HPDE6-E6E7 (cell line): ENCODE measurements at regions not wholly inside any gene's neighbourhood (a gene's known extent, or its start where the extent isn't known, plus 50 kb on each side); places are given as distances from the start of the nearest gene placed in this dataset.
"Not testable (repeated sequence)": the region's sequence is repeated elsewhere in the genome, so short reads cannot be mapped to it uniquely, and the experiment has no call there.

Experiments used
- DNase-seq: peaks from one replicate; pipeline ENCODE4 v3.0.0; 2011; ENCODE audit warnings: missing footprints; ENCODE audit errors: extremely low spot score

DNA sequence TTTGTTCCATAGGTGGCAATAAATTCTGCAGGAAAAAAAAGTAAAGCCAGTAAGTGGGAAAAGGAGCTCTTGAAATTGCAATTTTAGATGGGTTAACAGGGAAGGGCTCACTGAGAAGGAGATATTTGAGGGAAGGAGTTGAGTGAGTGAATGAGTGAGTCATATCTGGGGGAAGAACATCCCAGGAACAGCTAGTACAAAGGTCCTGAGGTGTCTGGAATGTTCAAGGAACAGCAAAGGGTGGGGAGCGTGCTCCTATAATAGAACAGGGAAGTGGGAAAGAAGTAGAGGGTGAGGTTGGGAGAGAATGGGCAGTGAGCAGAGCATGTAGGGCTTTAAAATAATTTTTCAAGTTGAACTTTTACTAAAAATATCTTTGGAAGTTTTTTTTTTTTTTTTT is 68.0 kb upstream of the PSME4 start:
- DNase-seq: no peak

DNA sequence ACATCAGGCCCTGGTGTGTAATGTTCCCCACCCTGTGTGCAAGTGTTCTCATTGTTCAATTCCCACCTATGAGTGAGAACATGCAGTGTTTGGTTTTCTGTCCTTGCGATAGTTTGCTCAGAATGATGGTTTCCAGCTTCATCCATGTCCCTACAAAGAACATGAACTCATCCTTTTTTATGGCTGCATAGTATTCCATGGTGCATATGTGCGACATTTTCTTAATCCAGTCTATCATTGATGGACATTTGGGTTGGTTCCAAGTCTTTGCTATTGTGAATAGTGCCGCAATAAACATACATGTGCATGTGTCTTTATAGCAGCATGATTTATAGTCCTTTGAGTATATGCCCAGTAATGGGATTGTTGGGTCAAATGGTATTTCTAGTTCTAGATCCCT is 60.5 kb upstream of the PSME4 start:
- DNase-seq: not testable (repeated sequence)

DNA sequence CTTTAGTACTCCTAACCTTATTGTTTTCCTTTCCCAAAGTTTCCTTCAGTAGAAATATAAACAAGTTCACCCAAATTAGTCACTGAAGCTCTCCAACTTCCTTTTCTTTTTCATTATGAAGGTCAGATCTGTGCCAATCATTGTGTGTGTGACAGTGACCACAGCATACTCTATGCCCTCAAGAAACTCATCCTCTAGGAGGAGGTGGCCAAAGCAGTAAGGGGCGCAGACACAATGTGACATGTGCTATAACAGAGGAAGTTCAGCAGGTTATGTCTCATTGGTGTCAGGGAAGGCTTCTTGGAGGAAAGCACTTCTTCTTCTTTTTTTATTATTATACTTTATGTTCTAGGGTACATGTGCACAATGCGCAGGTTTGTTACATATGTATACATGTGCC is 60.0 kb upstream of the PSME4 start:
- DNase-seq: no peak

DNA sequence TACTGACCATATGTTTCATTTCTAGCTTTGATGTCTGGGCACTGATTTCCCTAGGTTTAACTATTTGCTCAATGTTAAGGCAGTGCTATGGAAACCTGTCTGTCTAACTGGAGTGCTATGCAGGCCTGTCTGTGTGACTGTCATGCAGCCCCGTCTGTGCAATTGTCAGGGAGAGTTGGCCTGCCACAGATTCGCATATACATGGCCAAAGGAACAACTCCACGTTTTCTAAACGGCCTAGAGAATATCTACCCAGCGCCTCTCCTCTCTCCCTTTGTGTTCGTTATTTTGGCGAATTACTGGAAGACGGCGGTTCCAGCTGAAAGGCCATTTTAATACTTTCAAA is 59.6 kb upstream of the PSME4 start:
- no peak for DNase-seq

GRCh38 chr2:54029721-54030395 is 59.1 kb upstream of the PSME4 start:
- DNase-seq: no peak

GRCh38 chr2:54025463-54026075 is 54.8 kb upstream of the PSME4 start:
- DNase-seq: not testable (repeated sequence)

GRCh38 chr2:54024576-54024975 is 53.8 kb upstream of the PSME4 start:
- no peak for DNase-seq

- DNase-seq: no peak
Observed at GRCh38 chr2:54021702-54022101, 50.9 kb upstream of the PSME4 start.

- DNase-seq: no peak
Observed at GRCh38 chr2:54020793-54021414, 50.1 kb upstream of the PSME4 start.
